Hepatocyte (in vitro differentiated cells): ENCODE measurements at regions not wholly inside any gene's neighbourhood (a gene's known extent, or its start where the extent isn't known, plus 50 kb on each side); places are given as distances from the start of the nearest gene placed in this dataset.

Experiments
- DNase-seq: peaks from one replicate; pipeline ENCODE4 v3.0.0-alpha.2; 2016; ENCODE audit warnings: low spot score
- H2AFZ ChIP-seq: fragments of 200-600 bp; sonication (generic); 2 replicates; pipeline ENCODE4 v1.6.0; 2016; ENCODE audit warnings: antibody characterized with exemption, mild to moderate bottlenecking
- H3K27ac ChIP-seq: fragments of 200-600 bp; sonication (generic); 2 replicates; pipeline ENCODE4 v1.5.1; 2016; ENCODE audit warnings: mild to moderate bottlenecking
- H3K27me3 ChIP-seq: fragments of 200-600 bp; sonication (generic); 2 replicates; pipeline ENCODE4 v1.6.1; 2016
- H3K36me3 ChIP-seq: fragments of 200-600 bp; sonication (generic); replicated peaks from 2 replicates; pipeline ENCODE4 v1.5.1; 2016; ENCODE audit warnings: low read depth; ENCODE audit not compliant: insufficient read depth
- H3K4me1 ChIP-seq: fragments of 200-600 bp; sonication (generic); 2 replicates; pipeline ENCODE4 v1.5.1; 2016; ENCODE audit warnings: mild to moderate bottlenecking, moderate library complexity; ENCODE audit not compliant: insufficient read depth
- H3K4me2 ChIP-seq: fragments of 200-600 bp; sonication (generic); 2 replicates; pipeline ENCODE4 v1.6.0; 2016
- H3K4me3 ChIP-seq: fragments of 200-600 bp; sonication (generic); 2 replicates; pipeline ENCODE4 v1.5.1; 2016; ENCODE audit warnings: mild to moderate bottlenecking
- H3K79me2 ChIP-seq: fragments of 200-600 bp; sonication (generic); 2 replicates; pipeline ENCODE4 v1.6.0; 2017; ENCODE audit warnings: mild to moderate bottlenecking
- H3K9me2 ChIP-seq: fragments of 200-600 bp; sonication (generic); replicated peaks from 2 replicates; pipeline ENCODE4 v1.6.0; 2017; ENCODE audit warnings: mild to moderate bottlenecking; ENCODE audit not compliant: insufficient read depth
- H3K9me3 ChIP-seq: fragments of 200-600 bp; sonication (generic); 2 replicates; pipeline ENCODE4 v1.5.1; 2016; ENCODE audit warnings: low read depth, mild to moderate bottlenecking
- H4K20me1 ChIP-seq: fragments of 200-600 bp; sonication (generic); 2 replicates; pipeline ENCODE4 v1.6.0; 2016; ENCODE audit warnings: mild to moderate bottlenecking; ENCODE audit not compliant: insufficient read depth, poor library complexity, severe bottlenecking
- EZH2 ChIP-seq: fragments of 200-600 bp; sonication (generic); IDR thresholded peaks from 2 replicates; pipeline ENCODE4 v1.6.1; 2016; ENCODE audit warnings: antibody characterized with exemption, mild to moderate bottlenecking, borderline replicate concordance
- EZH2phosphoT487 ChIP-seq: fragments of 200-600 bp; sonication (generic); IDR thresholded peaks from one replicate; pipeline ENCODE4 v1.6.1; 2018; ENCODE audit warnings: antibody characterized with exemption, mild to moderate bottlenecking, low read depth, moderate library complexity; ENCODE audit not compliant: unreplicated experiment, severe bottlenecking
- WGBS: methylation state at CpG from one replicate; pipeline ENCODE4 v1.1.6; 2016; ENCODE audit warnings: low lambda C conversion rate; ENCODE audit errors: missing lambda C conversion rate; 5-methylcytosine and 5-hydroxymethylcytosine counted together
- TF ChIP-seq, protein P1 (sequence below): fragments of 200-600 bp; sonication (generic); IDR thresholded peaks from 2 replicates; pipeline ENCODE4 v1.5.1; 2016; ENCODE audit warnings: antibody characterized with exemption, mild to moderate bottlenecking; ENCODE audit not compliant: poor library complexity

DNA sequence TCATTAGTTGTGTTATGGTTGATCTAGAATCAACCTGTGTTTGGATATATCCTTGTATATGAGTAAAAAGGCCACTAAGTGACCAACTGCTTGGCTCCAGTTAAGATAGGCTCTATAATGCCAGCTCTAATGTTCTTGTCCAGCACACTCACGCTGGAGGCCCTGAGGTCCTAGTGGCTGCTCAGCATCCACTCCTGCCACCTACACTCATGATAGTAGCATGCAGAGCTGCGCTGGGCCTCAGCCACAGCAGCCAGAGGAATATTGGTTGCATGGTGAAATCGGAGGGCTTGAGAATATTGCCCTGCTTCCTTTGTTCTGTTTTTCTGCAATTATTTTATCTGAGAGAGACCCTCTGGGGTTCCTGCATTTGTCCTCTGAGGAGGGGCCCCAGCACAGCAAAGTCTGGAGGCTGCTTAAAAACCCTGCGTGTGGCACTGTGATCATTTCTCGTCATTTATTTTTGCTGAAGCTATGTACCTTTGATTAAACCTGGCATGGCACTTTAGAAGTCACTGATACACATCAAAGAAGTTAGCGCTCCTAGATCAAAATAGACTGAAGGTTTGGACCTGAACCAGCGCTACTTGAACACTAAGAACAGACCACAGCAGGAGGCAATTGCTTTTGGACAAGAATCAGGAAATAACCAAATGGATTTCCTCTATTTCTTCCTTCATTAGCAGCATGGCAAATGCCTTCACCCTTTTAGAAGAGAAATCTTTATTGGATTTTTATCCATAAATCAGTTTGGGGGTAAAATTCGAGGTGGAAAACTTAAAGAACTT, 398.4 kb upstream of the ID4 start:
- Histone ChIP-seq H3K36me3 (no peaks in the 10 kb centered on the region), H3K27ac (no peak overlapping the region), H3K4me2 (no peak overlapping the region), H4K20me1 (no peaks in the 10 kb centered on the region), H3K4me3 (no peak overlapping the region), H3K9me3 (no peaks in the 10 kb centered on the region), H3K9me2 (no peaks in the 10 kb centered on the region), H3K79me2 (no peaks in the 10 kb centered on the region), H3K4me1 (no peaks in the 10 kb centered on the region), H2AFZ (no peak overlapping the region), H3K27me3 (no peaks in the 10 kb centered on the region)
- no peak for TF ChIP-seq EZH2
- TF ChIP-seq EZH2phosphoT487: no peak
- TF ChIP-seq, protein P1, sequence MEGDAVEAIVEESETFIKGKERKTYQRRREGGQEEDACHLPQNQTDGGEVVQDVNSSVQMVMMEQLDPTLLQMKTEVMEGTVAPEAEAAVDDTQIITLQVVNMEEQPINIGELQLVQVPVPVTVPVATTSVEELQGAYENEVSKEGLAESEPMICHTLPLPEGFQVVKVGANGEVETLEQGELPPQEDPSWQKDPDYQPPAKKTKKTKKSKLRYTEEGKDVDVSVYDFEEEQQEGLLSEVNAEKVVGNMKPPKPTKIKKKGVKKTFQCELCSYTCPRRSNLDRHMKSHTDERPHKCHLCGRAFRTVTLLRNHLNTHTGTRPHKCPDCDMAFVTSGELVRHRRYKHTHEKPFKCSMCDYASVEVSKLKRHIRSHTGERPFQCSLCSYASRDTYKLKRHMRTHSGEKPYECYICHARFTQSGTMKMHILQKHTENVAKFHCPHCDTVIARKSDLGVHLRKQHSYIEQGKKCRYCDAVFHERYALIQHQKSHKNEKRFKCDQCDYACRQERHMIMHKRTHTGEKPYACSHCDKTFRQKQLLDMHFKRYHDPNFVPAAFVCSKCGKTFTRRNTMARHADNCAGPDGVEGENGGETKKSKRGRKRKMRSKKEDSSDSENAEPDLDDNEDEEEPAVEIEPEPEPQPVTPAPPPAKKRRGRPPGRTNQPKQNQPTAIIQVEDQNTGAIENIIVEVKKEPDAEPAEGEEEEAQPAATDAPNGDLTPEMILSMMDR: no peak
- DNase-seq: no peak
- WGBS: 89% methylated on average over 8 of the region's 8 CpGs

DNA sequence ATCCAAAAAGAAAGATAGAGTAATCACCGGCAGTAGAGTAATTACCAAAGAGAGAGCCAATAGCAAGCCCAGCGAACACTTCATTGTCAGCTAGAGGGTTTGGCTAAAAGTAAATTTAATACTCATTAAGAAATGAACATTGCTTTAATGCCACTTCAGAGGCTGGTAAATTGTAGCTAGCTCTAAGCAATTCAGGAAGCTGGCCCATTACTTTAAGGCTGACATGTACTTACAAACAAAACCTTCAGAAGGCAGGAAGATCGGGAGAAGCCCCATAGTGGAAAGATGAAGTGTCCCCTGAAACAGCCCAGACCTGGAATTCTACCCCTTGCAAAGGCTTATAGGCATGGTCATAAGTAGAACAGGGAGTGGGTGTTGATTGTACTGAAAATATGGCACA, 396.6 kb upstream of the ID4 start:
- Histone ChIP-seq H4K20me1 (no peaks in the 10 kb centered on the region), H3K9me3 (no peaks in the 10 kb centered on the region), H3K79me2 (no peaks in the 10 kb centered on the region), H3K4me2 (no peak overlapping the region), H3K27ac (no peak overlapping the region), H3K9me2 (no peaks in the 10 kb centered on the region), H3K4me3 (no peak overlapping the region), H3K27me3 (no peaks in the 10 kb centered on the region), H3K36me3 (no peaks in the 10 kb centered on the region), H2AFZ (no peak overlapping the region), H3K4me1 (no peaks in the 10 kb centered on the region)
- DNase-seq: no peak
- 78% methylated on average over 3 of the region's 3 CpGs for WGBS
- TF ChIP-seq, protein P1: no peak
- no peak for TF ChIP-seq EZH2

DNA sequence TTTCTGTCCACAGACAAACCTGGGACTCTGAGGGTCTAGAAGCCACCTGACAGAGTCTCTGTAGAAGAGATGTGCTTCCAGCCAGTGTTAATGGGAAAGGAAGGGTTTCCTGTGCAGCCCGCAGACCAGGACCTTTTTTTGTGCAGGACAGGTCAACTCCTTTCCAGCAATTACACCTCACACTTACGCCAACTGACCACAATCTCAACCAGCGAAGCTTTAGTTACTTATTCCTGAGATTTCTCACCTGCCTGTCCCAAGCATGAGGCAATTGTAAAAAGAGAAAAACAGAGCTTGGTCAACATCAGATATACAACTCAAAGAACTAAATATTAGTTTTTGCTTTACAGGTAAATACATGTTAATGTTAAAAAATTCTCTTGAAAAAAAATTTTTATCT, 393.8 kb upstream of the ID4 start:
- Histone ChIP-seq H3K27ac (no peak overlapping the region), H3K4me1 (no peaks in the 10 kb centered on the region), H3K4me3 (no peak overlapping the region), H3K4me2 (no peak overlapping the region), H3K36me3 (no peaks in the 10 kb centered on the region), H3K79me2 (no peaks in the 10 kb centered on the region), H2AFZ (no peak overlapping the region), H3K27me3 (no peaks in the 10 kb centered on the region), H3K9me3 (no peaks in the 10 kb centered on the region), H4K20me1 (no peaks in the 10 kb centered on the region), H3K9me2 (no peaks in the 10 kb centered on the region)
- no peak for TF ChIP-seq EZH2phosphoT487
- no peak for TF ChIP-seq EZH2
- TF ChIP-seq, protein P1: no peak
- DNase-seq: no peak
- 96% methylated on average over 3 of the region's 3 CpGs for WGBS
